LNCaP clone FGC (cell line): ENCODE measurements at regions not wholly inside any gene's neighbourhood (a gene's known extent, or its start where the extent isn't known, plus 50 kb on each side); places are given as distances from the start of the nearest gene placed in this dataset.
"Not testable (repeated sequence)": the region's sequence is repeated elsewhere in the genome, so short reads cannot be mapped to it uniquely, and the experiment has no call there.

Source experiments
- DNase-seq: peaks from one replicate; pipeline ENCODE4 v3.0.0-alpha.2; 2011; ENCODE audit warnings: low read depth
- H3K4me3 ChIP-seq: 2 replicates; pipeline ENCODE4 v1.5.1; 2011; ENCODE audit warnings: mild to moderate bottlenecking, low read depth, low read length, control low read depth
- CTCF ChIP-seq: IDR thresholded peaks from 2 replicates; pipeline ENCODE4 v1.5.1; 2012; ENCODE audit warnings: mild to moderate bottlenecking; ENCODE audit not compliant: control insufficient read depth, insufficient read depth; ENCODE audit errors: extremely low read depth

GRCh38 chr12:42030588-42030987 is 114.1 kb downstream of the GXYLT1 start:
- H3K4me3 ChIP-seq, result no peak overlapping the region
- DNase-seq, result no peak
- no peak for TF ChIP-seq CTCF

- no peak for DNase-seq
- H3K4me3 ChIP-seq, result no peak overlapping the region
Observed at GRCh38 chr12:42027546-42027945, 117.1 kb downstream of the GXYLT1 start.

DNA sequence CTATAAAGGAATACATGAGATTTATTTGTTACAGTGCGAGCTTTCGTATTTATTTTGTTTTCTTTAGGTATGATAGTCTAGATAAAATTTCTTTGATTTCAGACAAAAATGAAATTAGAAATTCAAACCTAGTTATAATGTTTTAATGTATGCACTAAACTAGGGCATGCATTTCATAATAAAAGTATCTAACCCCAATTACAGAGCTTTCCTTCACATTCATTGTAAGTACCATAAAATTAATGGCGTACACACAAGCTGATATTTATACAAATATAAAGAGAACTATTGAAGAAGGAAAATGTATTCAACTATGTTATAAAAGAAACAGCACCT is 120.2 kb downstream of the GXYLT1 start:
- DNase-seq, result no peak
- no peak overlapping the region for H3K4me3 ChIP-seq
- no peak for TF ChIP-seq CTCF

More at GRCh38 chr12:42027546-42027945, 117.1 kb downstream of the GXYLT1 start:
- no peak for TF ChIP-seq CTCF

DNA sequence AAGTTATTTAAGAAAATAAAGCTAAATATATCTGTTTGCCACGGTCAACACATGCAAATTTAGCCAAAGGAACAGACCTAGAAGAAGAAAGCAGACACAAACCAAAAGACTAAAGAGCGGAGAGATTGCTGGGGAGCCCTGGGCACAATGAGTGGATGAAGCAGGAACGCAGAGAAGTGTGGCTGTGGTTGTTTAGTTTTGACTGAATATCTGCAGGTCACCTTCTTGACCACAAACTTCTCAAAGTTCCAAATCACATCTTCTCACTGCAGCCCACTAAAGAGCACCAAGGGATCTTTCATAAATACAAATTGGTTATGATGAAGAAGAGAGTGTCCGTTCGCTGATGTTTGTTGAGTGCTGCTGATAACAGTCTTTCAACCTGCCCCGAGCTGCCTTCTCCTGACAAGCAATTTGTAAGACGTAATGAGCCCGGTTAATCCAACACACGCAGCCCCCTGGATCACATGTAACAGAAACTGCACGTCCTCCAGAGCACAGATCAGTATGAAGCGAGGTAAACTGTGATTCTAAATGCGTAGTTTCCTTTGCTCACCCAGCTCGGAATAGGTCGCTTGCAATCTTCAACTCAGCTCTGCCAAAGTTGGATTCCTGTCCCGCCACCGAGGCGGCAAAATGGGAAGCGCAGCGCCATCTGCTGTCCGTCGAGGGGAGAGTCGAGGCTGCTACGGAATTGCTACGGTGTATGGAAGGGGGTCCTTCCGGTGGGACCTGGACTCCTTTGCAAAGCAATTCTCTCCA is 120.8 kb downstream of the GXYLT1 start:
- peak; percentile 96 for TF ChIP-seq CTCF
- DNase-seq, result no peak
- peak overlapping the region; percentile 39 for H3K4me3 ChIP-seq

GRCh38 chr12:42021937-42022336 is 122.7 kb downstream of the GXYLT1 start:
- DNase-seq, H3K4me3 ChIP-seq: not testable (repeated sequence)

DNA sequence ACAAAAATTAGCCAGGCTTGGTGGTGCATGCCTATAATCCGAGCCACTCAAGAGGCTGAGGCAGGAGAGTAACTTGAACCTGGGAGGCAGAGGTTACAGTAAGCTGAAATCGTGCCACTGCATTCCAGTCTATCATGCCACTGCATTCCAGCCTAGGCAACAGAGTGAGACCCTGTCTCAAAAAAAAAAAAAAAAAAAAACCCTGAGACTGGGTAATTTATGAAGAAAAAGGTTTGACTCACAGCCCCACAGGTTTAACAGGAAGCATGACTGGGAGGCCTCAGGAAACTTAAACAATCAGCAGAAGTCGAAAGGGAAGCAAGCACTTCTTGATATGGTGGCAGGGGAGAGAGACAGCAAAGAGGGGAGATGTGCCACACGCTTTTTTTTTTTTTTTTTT is 123.2 kb downstream of the GXYLT1 start:
- no peak for TF ChIP-seq CTCF
- H3K4me3 ChIP-seq, result no peak overlapping the region
- DNase-seq, result no peak

DNA sequence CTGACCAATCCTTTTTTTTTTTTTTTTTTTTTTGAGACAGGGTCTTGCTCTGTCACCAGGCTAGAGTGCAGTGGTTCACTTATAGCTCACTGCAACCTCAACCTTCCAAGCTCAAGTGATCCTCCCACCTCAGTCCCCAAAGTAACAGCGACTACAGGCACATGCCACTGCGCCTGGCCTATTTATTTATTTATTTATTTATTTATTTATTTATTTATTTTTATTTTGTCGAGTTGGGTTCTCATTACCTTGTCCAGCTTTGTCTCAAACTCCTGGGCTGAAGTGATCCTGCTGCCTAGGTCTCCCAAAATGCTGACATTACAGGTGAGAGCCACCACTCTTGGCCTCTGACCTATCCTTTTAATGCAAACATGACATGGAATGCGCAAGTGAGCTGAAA is 124.4 kb downstream of the GXYLT1 start:
- DNase-seq, result no peak
- H3K4me3 ChIP-seq, result no peak overlapping the region
- no peak for TF ChIP-seq CTCF
